T-helper 1 cell (primary cell): ENCODE measurements at regions not wholly inside any gene's neighbourhood (a gene's known extent, or its start where the extent isn't known, plus 50 kb on each side); places are given as distances from the start of the nearest gene placed in this dataset.

Source experiments
- DNase-seq, 5 donors: peaks; one replicate each; pipeline ENCODE4 v3.0.0-alpha.2; 2012 to 2020

GRCh38 chr6:40973304-40973703, 65.7 kb downstream of the UNC5CL start:
- no peak for DNase-seq

- no peak for DNase-seq
These were observed 66.2 kb downstream of the UNC5CL start for GRCh38 chr6:40972814-40973213.

GRCh38 chr6:40972190-40972589, 66.8 kb downstream of the UNC5CL start:
- no peak for DNase-seq

- no peak for DNase-seq
These were observed 70.3 kb downstream of the UNC5CL start for GRCh38 chr6:40968620-40969164.

- no peak for DNase-seq
These were observed 72.2 kb downstream of the UNC5CL start for GRCh38 chr6:40966860-40967259.

- no peak for DNase-seq
These were observed 74.0 kb downstream of the UNC5CL start for GRCh38 chr6:40965046-40965445.

- no peak for DNase-seq
These were observed 76.0 kb downstream of the UNC5CL start for GRCh38 chr6:40963019-40963418.

GRCh38 chr6:40962241-40962640, 76.8 kb downstream of the UNC5CL start:
- peak in 1 of 5 donors; percentile 78 for DNase-seq

- DNase-seq = no peak
These were observed 77.2 kb downstream of the UNC5CL start for GRCh38 chr6:40961831-40962230.

GRCh38 chr6:40960742-40961430, 78.1 kb downstream of the UNC5CL start:
- no peak for DNase-seq

GRCh38 chr6:40959781-40960327, 79.2 kb downstream of the UNC5CL start:
- no peak for DNase-seq

- DNase-seq = no peak
These were observed 80.3 kb downstream of the UNC5CL start for GRCh38 chr6:40958738-40959137.

GRCh38 chr6:40957616-40958492, 81.2 kb downstream of the UNC5CL start:
- no peak for DNase-seq

GRCh38 chr6:40956936-40957335, 82.1 kb downstream of the UNC5CL start:
- no peak for DNase-seq

- no peak for DNase-seq
These were observed 83.9 kb downstream of the UNC5CL start for GRCh38 chr6:40955178-40955545.

GRCh38 chr6:40954446-40955177, 84.4 kb downstream of the UNC5CL start:
- DNase-seq = no peak

- DNase-seq = no peak
These were observed 85.5 kb downstream of the UNC5CL start for GRCh38 chr6:40953486-40953885.

- no peak for DNase-seq
These were observed 87.9 kb downstream of the UNC5CL start for GRCh38 chr6:40950986-40951698.

GRCh38 chr6:40948570-40948969, 90.5 kb downstream of the UNC5CL start:
- no peak for DNase-seq

GRCh38 chr6:40947876-40948526, 91.0 kb downstream of the UNC5CL start:
- DNase-seq = peak in 1 of 5 donors; percentile 61

GRCh38 chr6:40946738-40947301, 92.2 kb downstream of the UNC5CL start:
- DNase-seq = no peak
